SH-SY5Y (cell line): ENCODE measurements at regions not wholly inside any gene's neighbourhood (a gene's known extent, or its start where the extent isn't known, plus 50 kb on each side); places are given as distances from the start of the nearest gene placed in this dataset.

ENCODE experiments used
- GATA2 ChIP-seq: IDR thresholded peaks from 2 replicates; pipeline ENCODE4 v1.6.1; 2011; ENCODE audit warnings: mild to moderate bottlenecking, low read depth, low read length
- GATA3 ChIP-seq: IDR thresholded peaks from 2 replicates; pipeline ENCODE4 v1.6.1; 2011; ENCODE audit warnings: low read depth, mild to moderate bottlenecking, low read length, moderate library complexity

GRCh38 chr2:20139407-20140172, 85.3 kb downstream of the SDC1 start:
- TF ChIP-seq GATA3 = no peak
- TF ChIP-seq GATA2 = no peak

- TF ChIP-seq GATA2 = no peak
- no peak for TF ChIP-seq GATA3
These were observed 86.2 kb downstream of the SDC1 start for GRCh38 chr2:20138696-20139095.

DNA sequence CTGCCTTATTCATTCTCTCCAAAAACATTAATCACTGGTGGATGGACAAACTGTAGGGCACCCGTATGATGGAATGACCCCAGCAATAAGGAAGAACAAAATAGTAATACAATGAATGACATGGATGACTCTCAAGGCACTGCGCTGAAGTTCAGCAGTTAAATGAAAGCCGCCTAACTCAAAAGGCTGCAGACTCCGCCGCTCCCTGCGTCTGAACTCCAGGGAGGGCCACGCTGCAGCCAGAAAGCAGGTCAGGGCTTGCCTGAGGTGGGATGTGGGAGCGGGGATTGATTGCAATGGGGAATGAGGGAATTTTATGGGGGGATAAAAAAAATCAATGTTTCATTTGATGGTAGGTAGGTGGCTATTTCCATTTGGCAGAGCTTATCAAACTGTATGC, 86.5 kb upstream of the LAPTM4A start:
- no peak for TF ChIP-seq GATA3
- TF ChIP-seq GATA2 = no peak

DNA sequence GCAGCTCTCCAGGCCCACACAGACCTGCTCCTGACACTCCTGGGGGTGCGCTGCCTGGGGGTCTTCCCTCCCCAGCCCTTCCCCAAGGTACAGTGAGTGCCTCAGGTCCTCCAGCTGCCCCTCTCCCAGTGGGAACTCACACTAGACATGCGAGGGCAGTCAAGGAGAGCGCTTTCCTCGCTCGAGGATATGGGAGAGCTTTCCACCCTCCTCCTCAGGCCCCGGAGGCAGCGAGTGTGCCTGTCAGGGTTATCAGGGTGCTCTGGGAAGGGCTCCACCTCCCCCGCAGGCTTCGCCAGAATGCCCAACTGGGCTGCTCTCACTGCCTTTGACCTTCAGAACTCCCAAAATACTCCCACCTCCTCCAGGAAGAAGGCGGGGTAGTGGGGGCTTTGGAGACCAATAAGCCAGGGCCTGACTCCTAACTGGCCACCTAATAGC, 85.7 kb upstream of the LAPTM4A start:
- TF ChIP-seq GATA3 (no peak), GATA2 (no peak)

DNA sequence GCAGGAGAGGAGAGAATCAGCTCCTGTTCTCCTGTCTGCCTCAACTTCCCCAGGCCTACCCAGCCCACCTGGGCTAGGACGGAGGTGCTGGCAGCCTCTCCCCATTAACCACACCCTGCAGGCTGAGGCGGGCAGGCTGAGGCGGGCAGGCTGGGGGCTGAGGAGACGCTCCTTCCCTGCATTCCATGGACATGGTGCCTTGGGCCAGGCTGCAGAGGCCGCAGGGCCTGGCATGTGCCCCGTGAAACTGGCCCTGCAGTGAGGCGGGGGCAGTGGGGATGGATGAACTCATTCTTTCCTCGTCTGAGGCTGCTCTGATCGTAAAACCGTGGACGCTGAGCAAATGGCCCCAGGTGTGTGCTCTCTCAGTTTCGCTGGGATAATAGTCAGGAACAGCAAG, 84.7 kb upstream of the LAPTM4A start:
- TF ChIP-seq GATA3 (no peak), GATA2 (no peak)

DNA sequence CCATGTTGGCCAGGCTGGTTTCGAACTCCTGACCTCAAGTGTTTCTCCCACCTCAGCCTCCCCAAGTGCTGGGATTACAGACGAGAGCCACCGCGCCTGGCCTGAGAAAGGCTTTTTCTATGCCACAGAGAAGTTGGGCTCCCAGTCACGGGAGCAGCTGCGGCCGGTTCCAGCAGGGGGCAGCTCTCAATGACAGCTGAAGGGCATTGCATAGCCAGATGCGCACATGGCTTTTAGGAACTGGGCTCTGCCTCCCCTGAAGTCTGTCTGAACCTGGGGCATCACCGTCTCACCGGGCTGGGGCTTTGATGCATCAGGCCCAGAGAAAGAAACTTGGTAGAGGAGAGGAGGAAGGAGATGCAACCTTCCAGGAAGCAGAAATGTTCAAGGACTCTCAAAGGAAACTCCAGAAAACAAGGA, 84.2 kb upstream of the LAPTM4A start:
- no peak for TF ChIP-seq GATA3
- TF ChIP-seq GATA2 = no peak

DNA sequence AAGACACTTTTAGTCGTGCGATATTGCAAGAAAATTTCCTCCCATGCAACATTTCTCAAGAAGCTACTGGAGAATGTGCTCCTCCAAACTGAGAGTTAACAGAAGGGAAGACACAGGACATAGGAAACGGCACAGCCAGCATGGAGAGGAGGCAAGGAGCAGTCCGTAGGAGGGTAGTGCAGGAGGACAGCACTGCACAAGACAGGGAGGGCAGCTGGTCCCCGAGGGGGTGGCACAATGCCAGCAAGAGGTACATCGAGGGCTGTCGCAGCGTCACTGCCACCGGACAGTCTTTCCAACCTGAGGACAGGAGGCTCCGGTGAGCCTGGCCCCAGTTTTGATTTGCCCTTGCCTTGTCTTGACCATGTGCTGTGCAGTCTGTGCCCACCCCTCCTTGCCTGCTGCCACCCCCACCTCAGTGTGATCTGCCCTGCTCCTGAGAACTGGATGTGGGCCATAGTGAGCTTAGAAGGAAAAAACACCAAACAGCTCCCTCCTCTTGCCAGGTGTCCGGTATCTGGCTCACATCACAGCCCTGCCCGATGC, 81.6 kb upstream of the LAPTM4A start:
- TF ChIP-seq GATA2 (no peak), GATA3 (no peak)

DNA sequence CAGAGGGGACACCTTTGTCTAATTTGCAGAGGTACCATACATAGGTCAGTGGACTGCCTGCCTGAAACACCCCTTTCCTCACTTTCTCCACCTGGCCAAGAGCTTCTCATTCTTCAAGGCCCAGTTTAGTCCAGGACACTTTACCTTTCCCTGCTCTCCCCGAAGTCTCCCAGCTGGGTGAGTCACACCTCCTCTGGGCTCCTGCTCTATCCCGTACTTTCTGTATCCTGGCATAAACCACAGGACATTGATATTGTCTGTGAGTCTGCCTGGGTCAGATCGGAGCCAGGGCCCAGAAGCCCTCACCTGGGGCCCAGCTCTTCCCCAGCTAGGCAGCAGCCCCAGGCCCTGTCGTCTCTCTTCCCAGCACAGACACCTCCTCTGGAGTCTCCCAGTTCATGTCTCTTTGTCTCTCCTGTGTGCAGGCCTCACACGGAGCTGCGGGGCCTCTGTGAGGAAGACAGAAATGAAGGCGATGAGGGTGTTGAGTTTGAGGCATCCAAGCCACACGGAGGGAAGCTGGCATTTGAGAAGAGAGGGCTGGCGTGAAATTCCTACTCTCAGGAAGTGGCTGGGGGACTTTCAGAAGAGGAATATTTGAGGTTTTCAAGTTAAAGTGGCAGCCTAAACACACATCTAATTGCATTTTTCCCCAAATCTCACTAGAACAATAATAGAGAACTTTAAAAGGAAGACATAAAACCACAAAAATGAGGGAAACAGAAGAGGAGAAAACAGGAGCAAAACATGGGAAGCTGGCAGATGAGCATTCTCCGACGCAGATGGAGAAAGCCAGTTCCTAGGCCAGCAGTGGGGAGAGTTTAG, 79.6 kb upstream of the LAPTM4A start:
- no peak for TF ChIP-seq GATA3
- TF ChIP-seq GATA2 = no peak

DNA sequence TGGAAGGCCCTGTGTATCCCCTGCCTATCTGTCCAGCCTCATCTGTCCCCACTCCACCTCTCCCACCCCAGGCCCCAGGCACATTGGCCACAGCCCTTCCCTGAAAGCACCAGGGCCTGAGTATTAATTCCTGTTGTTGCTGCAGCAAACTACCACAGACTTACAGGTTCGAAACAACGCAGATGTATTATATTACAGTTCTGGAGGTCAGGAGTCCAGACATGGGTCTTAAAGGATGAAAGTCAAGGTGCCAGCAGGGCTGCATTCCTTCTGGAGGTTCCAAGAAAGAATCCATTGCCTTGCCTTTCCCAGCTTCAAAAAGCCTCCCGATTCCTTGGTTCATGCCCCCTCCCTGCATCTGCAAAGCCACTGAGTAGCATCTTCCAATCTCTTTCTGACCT, 78.7 kb upstream of the LAPTM4A start:
- TF ChIP-seq GATA3 (no peak), GATA2 (no peak)

DNA sequence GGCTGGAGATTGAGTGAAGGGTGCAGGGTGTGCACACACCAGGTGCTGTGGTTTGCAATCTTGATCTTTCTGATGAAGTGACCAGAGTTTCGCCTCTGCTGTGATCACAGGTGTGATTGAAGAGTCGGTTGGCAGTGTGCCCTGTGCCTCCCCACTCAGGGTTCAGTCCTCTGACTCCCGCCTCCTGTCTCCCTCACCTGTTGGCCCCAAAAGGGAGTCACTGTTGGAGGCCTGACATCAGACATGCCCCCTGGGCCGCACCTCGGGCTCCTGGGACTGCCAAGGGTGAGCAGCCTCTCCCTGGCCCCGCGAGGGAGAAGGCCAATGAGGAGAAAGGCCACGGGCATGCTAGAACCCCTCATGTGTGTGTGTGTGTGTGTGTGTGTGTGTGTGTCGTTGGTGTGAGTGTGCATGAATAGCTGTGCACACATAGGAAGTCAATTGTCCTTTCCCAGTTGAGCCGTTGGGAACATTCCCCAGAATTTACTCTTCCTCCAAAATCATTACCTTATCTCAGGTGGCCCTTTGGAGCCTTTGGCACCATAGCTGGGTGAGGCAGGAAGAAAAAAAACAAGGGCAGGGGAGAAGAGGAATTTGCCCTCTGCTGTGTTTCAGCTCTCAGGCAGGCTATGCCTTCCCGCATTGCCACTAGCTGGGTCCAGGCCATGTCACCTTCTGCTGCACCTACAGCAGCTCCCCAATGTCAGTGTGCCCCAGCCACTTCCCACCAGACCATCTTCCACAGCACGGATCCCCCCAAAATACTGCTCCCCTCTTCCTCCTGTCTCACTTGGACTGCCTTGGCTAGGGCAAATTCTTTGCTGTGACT, 78.1 kb upstream of the LAPTM4A start:
- TF ChIP-seq GATA3 (no peak), GATA2 (no peak)

- TF ChIP-seq GATA2 (no peak), GATA3 (no peak)
These were observed 77.3 kb upstream of the LAPTM4A start for GRCh38 chr2:20128506-20129330.

GRCh38 chr2:20126469-20126868, 75.0 kb upstream of the LAPTM4A start:
- TF ChIP-seq GATA3 (no peak), GATA2 (no peak)

GRCh38 chr2:20126040-20126439, 74.6 kb upstream of the LAPTM4A start:
- TF ChIP-seq GATA2 (no peak), GATA3 (no peak)
